ENCODE measurements at regions not wholly inside any gene's neighbourhood (a gene's known extent, or its start where the extent isn't known, plus 50 kb on each side); places are given as distances from the start of the nearest gene placed in this dataset.

GRCh38 chr11:82105331-82105998, 628.2 kb downstream of the FAM181B start:
- no peak overlapping the region for H2BK15ac ChIP-seq (ENCODE audit: low read depth, poor library complexity, severe bottlenecking)
- no peak overlapping the region for H3K23ac ChIP-seq (ENCODE audit: low read length in 2 of 2)
- no peak overlapping the region for H4K8ac ChIP-seq (ENCODE audit: low read length)
- H3K4me3 ChIP-seq (ENCODE audit: insufficient read depth in 1 of 2, low read depth in 1 of 2, low read length in 2 of 2), result no peak overlapping the region
- H3K4me2 ChIP-seq (ENCODE audit: low read length, poor library complexity, severe bottlenecking), result no peak overlapping the region
- no peak overlapping the region for H2BK12ac ChIP-seq (ENCODE audit: low read length in 2 of 2)
- no peaks in the 10 kb centered on the region for H3K4me1 ChIP-seq (ENCODE audit: control insufficient read depth, insufficient read depth, low read depth, low read length)
- H3K27me3 ChIP-seq (ENCODE audit: control insufficient read depth in 1 of 2, insufficient read depth in 1 of 2, low read length in 2 of 2), result no peaks in the 10 kb centered on the region
- no peak overlapping the region for H2AFZ ChIP-seq (ENCODE audit: low read depth, low read length)
- H2BK120ac ChIP-seq (ENCODE audit: low read depth, low read length), result no peak overlapping the region
- no peak overlapping the region for H3K27ac ChIP-seq (ENCODE audit: low read length, poor library complexity, severe bottlenecking)
- no peak for DNase-seq
- H3K18ac ChIP-seq (ENCODE audit: low read depth in 1 of 2, low read length in 2 of 2), result no peak overlapping the region
- H3K79me1 ChIP-seq (replicated peaks; ENCODE audit: low read length, poor library complexity, severe bottlenecking), result no peaks in the 10 kb centered on the region
- H3K9me3 ChIP-seq (ENCODE audit: control insufficient read depth, low read length), result peaks cover 8% of the 10 kb centered on the region
- no peak overlapping the region for H2AK5ac ChIP-seq (ENCODE audit: low read length, severe bottlenecking)
- no peak overlapping the region for H3K9ac ChIP-seq (ENCODE audit: low read length)
- 45% methylated on average over 2 of the region's 6 CpGs for WGBS
- no peaks in the 10 kb centered on the region for H3K36me3 ChIP-seq (ENCODE audit: control insufficient read depth in 1 of 2, insufficient read depth in 2 of 2, low read depth in 1 of 2, low read length in 2 of 2)
- H2BK5ac ChIP-seq (ENCODE audit: low read depth, low read length, poor library complexity, severe bottlenecking), result no peak overlapping the region
- H4K91ac ChIP-seq (ENCODE audit: low read length), result no peak overlapping the region
- no peak overlapping the region for H3K14ac ChIP-seq (ENCODE audit: low read length in 2 of 2)
- no peak overlapping the region for H3K4ac ChIP-seq (ENCODE audit: low read depth in 1 of 2, low read length in 2 of 2)

DNA sequence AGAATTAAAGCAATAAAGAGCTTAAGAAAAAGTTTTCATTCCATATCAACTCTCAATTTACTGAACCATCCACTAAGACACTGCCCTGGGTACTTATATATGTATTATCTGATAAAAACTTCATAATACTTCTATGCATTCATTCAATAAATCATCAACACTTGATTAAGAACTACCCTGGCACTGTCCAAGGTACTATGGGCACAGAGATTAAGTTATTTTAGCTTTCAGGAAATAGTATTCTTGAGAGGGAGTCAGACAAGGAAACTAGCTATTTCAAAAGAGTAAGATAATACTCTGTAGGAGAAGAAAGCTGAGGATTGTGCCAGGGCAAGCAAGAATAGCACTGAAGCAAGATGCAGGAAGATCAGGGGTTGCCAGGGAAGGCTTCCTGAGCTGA, 640.8 kb downstream of the FAM181B start:
- H3K4me3 ChIP-seq (ENCODE audit: insufficient read depth in 1 of 2, low read depth in 1 of 2, low read length in 2 of 2), result no peak overlapping the region
- H4K8ac ChIP-seq (ENCODE audit: low read length), result no peak overlapping the region
- no peak overlapping the region for H4K91ac ChIP-seq (ENCODE audit: low read length)
- no peak overlapping the region for H3K14ac ChIP-seq (ENCODE audit: low read length in 2 of 2)
- no peak overlapping the region for H2BK15ac ChIP-seq (ENCODE audit: low read depth, poor library complexity, severe bottlenecking)
- no peak overlapping the region for H2AFZ ChIP-seq (ENCODE audit: low read depth, low read length)
- H3K4me2 ChIP-seq (ENCODE audit: low read length, poor library complexity, severe bottlenecking), result no peak overlapping the region
- H3K23ac ChIP-seq (ENCODE audit: low read length in 2 of 2), result no peak overlapping the region
- no peaks in the 10 kb centered on the region for H3K79me1 ChIP-seq (replicated peaks; ENCODE audit: low read length, poor library complexity, severe bottlenecking)
- H3K27me3 ChIP-seq (ENCODE audit: control insufficient read depth in 1 of 2, insufficient read depth in 1 of 2, low read length in 2 of 2), result no peaks in the 10 kb centered on the region
- no peaks in the 10 kb centered on the region for H3K4me1 ChIP-seq (ENCODE audit: control insufficient read depth, insufficient read depth, low read depth, low read length)
- no peak overlapping the region for H2BK12ac ChIP-seq (ENCODE audit: low read length in 2 of 2)
- no peak overlapping the region for H3K4ac ChIP-seq (ENCODE audit: low read depth in 1 of 2, low read length in 2 of 2)
- H3K27ac ChIP-seq (ENCODE audit: low read length, poor library complexity, severe bottlenecking), result no peak overlapping the region
- no peak overlapping the region for H2BK120ac ChIP-seq (ENCODE audit: low read depth, low read length)
- no peak overlapping the region for H3K9ac ChIP-seq (ENCODE audit: low read length)
- no peaks in the 10 kb centered on the region for H3K36me3 ChIP-seq (ENCODE audit: control insufficient read depth in 1 of 2, insufficient read depth in 2 of 2, low read depth in 1 of 2, low read length in 2 of 2)
- H2BK5ac ChIP-seq (ENCODE audit: low read depth, low read length, poor library complexity, severe bottlenecking), result no peak overlapping the region
- no peak for DNase-seq
- H2AK5ac ChIP-seq (ENCODE audit: low read length, severe bottlenecking), result no peak overlapping the region
- no peaks in the 10 kb centered on the region for H3K9me3 ChIP-seq (ENCODE audit: control insufficient read depth, low read length)
- H3K18ac ChIP-seq (ENCODE audit: low read depth in 1 of 2, low read length in 2 of 2), result no peak overlapping the region

GRCh38 chr11:82089426-82089825, 644.2 kb downstream of the FAM181B start:
- 63% methylated on average over 3 of the region's 5 CpGs for WGBS
- H2BK15ac ChIP-seq (ENCODE audit: low read depth, poor library complexity, severe bottlenecking), result no peak overlapping the region

DNA sequence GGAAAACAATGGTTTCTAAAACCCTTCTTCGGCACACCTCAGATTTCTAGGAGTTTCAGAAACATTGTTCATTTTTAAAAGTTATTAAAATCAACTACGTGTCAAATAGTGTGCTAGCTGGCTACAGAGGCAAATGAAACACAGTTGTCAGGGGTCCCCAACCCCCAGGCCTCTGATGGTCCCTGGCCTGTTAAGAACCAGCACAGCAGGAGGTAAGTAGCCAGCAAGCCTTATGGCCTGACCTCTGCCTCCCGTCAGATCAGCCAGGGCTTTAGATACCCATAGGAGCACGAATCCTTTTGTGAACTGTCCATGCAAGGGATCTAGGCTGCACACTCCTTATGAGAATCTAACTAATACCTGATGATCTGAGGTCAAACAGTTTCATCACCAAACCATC, 648.2 kb downstream of the FAM181B start:
- Histone ChIP-seq H3K14ac (ENCODE audit: low read length in 2 of 2) (peak overlapping the region in 1 of 2 experiments; percentile 36), H3K79me1 (replicated peaks; ENCODE audit: low read length, poor library complexity, severe bottlenecking) (no peaks in the 10 kb centered on the region), H2BK120ac (ENCODE audit: low read depth, low read length) (no peak overlapping the region), H2AFZ (ENCODE audit: low read depth, low read length) (no peak overlapping the region), H3K27ac (ENCODE audit: low read length, poor library complexity, severe bottlenecking) (no peak overlapping the region), H3K4me2 (ENCODE audit: low read length, poor library complexity, severe bottlenecking) (no peak overlapping the region), H3K27me3 (ENCODE audit: control insufficient read depth in 1 of 2, insufficient read depth in 1 of 2, low read length in 2 of 2) (no peaks in the 10 kb centered on the region), H2BK5ac (ENCODE audit: low read depth, low read length, poor library complexity, severe bottlenecking) (no peak overlapping the region), H3K36me3 (ENCODE audit: control insufficient read depth in 1 of 2, insufficient read depth in 2 of 2, low read depth in 1 of 2, low read length in 2 of 2) (no peaks in the 10 kb centered on the region), H4K8ac (ENCODE audit: low read length) (no peak overlapping the region), H3K9ac (ENCODE audit: low read length) (no peak overlapping the region), H3K18ac (ENCODE audit: low read depth in 1 of 2, low read length in 2 of 2) (no peak overlapping the region), H3K23ac (ENCODE audit: low read length in 2 of 2) (no peak overlapping the region), H4K91ac (ENCODE audit: low read length) (no peak overlapping the region), H3K4ac (ENCODE audit: low read depth in 1 of 2, low read length in 2 of 2) (no peak overlapping the region), H2BK12ac (ENCODE audit: low read length in 2 of 2) (no peak overlapping the region), H3K4me3 (ENCODE audit: insufficient read depth in 1 of 2, low read depth in 1 of 2, low read length in 2 of 2) (no peak overlapping the region), H3K4me1 (ENCODE audit: control insufficient read depth, insufficient read depth, low read depth, low read length) (no peaks in the 10 kb centered on the region), H3K9me3 (ENCODE audit: control insufficient read depth, low read length) (no peaks in the 10 kb centered on the region), H2AK5ac (ENCODE audit: low read length, severe bottlenecking) (no peak overlapping the region), H2BK15ac (ENCODE audit: low read depth, poor library complexity, severe bottlenecking) (no peak overlapping the region)
- no peak for DNase-seq
- WGBS, result 60% methylated on average over 4 of the region's 4 CpGs

More at GRCh38 chr11:82089426-82089825, 644.2 kb downstream of the FAM181B start:
- no peak overlapping the region for H4K91ac ChIP-seq (ENCODE audit: low read length)
- H2AK5ac ChIP-seq (ENCODE audit: low read length, severe bottlenecking), result no peak overlapping the region
- no peak overlapping the region for H3K27ac ChIP-seq (ENCODE audit: low read length, poor library complexity, severe bottlenecking)
- no peak overlapping the region for H2BK5ac ChIP-seq (ENCODE audit: low read depth, low read length, poor library complexity, severe bottlenecking)
- H3K9me3 ChIP-seq (ENCODE audit: control insufficient read depth, low read length), result no peaks in the 10 kb centered on the region
- DNase-seq, result no peak
- H3K79me1 ChIP-seq (replicated peaks; ENCODE audit: low read length, poor library complexity, severe bottlenecking), result no peaks in the 10 kb centered on the region
- H2BK120ac ChIP-seq (ENCODE audit: low read depth, low read length), result no peak overlapping the region
- no peaks in the 10 kb centered on the region for H3K27me3 ChIP-seq (ENCODE audit: control insufficient read depth in 1 of 2, insufficient read depth in 1 of 2, low read length in 2 of 2)
- no peaks in the 10 kb centered on the region for H3K36me3 ChIP-seq (ENCODE audit: control insufficient read depth in 1 of 2, insufficient read depth in 2 of 2, low read depth in 1 of 2, low read length in 2 of 2)
- H4K8ac ChIP-seq (ENCODE audit: low read length), result no peak overlapping the region
- H3K4ac ChIP-seq (ENCODE audit: low read depth in 1 of 2, low read length in 2 of 2), result no peak overlapping the region
- no peaks in the 10 kb centered on the region for H3K4me1 ChIP-seq (ENCODE audit: control insufficient read depth, insufficient read depth, low read depth, low read length)
- no peak overlapping the region for H3K14ac ChIP-seq (ENCODE audit: low read length in 2 of 2)
- no peak overlapping the region for H3K9ac ChIP-seq (ENCODE audit: low read length)
- no peak overlapping the region for H3K4me2 ChIP-seq (ENCODE audit: low read length, poor library complexity, severe bottlenecking)
- H3K23ac ChIP-seq (ENCODE audit: low read length in 2 of 2), result no peak overlapping the region
- no peak overlapping the region for H3K18ac ChIP-seq (ENCODE audit: low read depth in 1 of 2, low read length in 2 of 2)
- no peak overlapping the region for H2AFZ ChIP-seq (ENCODE audit: low read depth, low read length)
- no peak overlapping the region for H2BK12ac ChIP-seq (ENCODE audit: low read length in 2 of 2)
- no peak overlapping the region for H3K4me3 ChIP-seq (ENCODE audit: insufficient read depth in 1 of 2, low read depth in 1 of 2, low read length in 2 of 2)
